Heart right ventricle (tissue), 16 donors: ENCODE measurements at regions not wholly inside any gene's neighbourhood (a gene's known extent, or its start where the extent isn't known, plus 50 kb on each side); places are given as distances from the start of the nearest gene placed in this dataset.
A peak's percentile ranks its signal among the peaks of the same experiment; 100 is the strongest.

Source experiments
- ATAC-seq, 8 donors: fragments of 200-7000 bp; cut with Tn5 transposase; one replicate each; pipeline ENCODE4 v1.9.1; 2020; ENCODE audit warnings: mild to moderate bottlenecking in 8 of 8, moderate library complexity in 8 of 8, moderate number of reproducible peaks in 1 of 8
- DNase-seq, 2 donors: peaks; one replicate each; pipeline ENCODE4 v3.0.0-alpha.2; 2020
- H3K27ac ChIP-seq, 10 donors: fragments of 200-600 bp; sonication (generic) in 2 of 10; one replicate each; pipeline versions ENCODE4 v1.5.0 to v1.8.0; 2020 to 2022; ENCODE audit warnings: mild to moderate bottlenecking in 3 of 10
- H3K27me3 ChIP-seq, 7 donors: fragments of 200-600 bp; one replicate each; pipeline ENCODE4 v1.8.0; 2021 to 2022; ENCODE audit warnings: mild to moderate bottlenecking in 2 of 7
- H3K36me3 ChIP-seq, 9 donors: fragments of 200-600 bp; sonication (generic) in 1 of 9; one replicate each; pipeline versions ENCODE4 v1.5.0 to v1.8.0; 2020 to 2022; ENCODE audit warnings: mild to moderate bottlenecking in 2 of 9
- H3K4me1 ChIP-seq, 9 donors: fragments of 200-600 bp; sonication (generic) in 1 of 9; one replicate each; pipeline versions ENCODE4 v1.5.0 to v1.8.0; 2020 to 2022; ENCODE audit warnings: mild to moderate bottlenecking in 4 of 9
- H3K4me3 ChIP-seq, 10 donors: fragments of 200-600 bp; sonication (generic) in 2 of 10; one replicate each; pipeline versions ENCODE4 v1.5.0 to v1.8.0; 2020 to 2022; ENCODE audit warnings: mild to moderate bottlenecking in 7 of 10, moderate library complexity in 2 of 10
- H3K9me3 ChIP-seq, 11 donors: fragments of 200-600 bp in 10 of 11; sonication (generic) in 2 of 11; one replicate each; pipeline versions ENCODE4 v1.5.0 to v1.8.0; 2013 to 2022; ENCODE audit warnings: mild to moderate bottlenecking in 2 of 11, control low read depth in 1 of 11, moderate library complexity in 1 of 11
- CTCF ChIP-seq, 9 donors: fragments of 200-600 bp; sonication (generic) in 2 of 9; IDR thresholded peaks; one replicate each; pipeline versions ENCODE4 v1.5.0 to v1.8.0; 2021 to 2022; ENCODE audit warnings: antibody characterized with exemption in 9 of 9, mild to moderate bottlenecking in 5 of 9, moderate library complexity in 1 of 9
- WGBS, 2 donors: extraction: QIAGEN DNeasy Blood & Tissue Kit; methylation state at CpG; one replicate each; pipeline ENCODE4 v1.1.7; 2013; ENCODE audit warnings: inconsistent platforms in 1 of 2; 5-methylcytosine and 5-hydroxymethylcytosine counted together
- intact Hi-C, 10 donors: fragments of 100-400 bp; cut with DNase I; formaldehyde crosslinking; loops; one replicate each; pipeline versions ENCODE4 v1.11.1 to v1.14.2; 2022
- donor health status: Arrhythmogenic right ventricular cardiomyopathy.
- donor health status: ischemic (EF 13 %, LVEDD 7.1; RV severe dilation, severe dysfunction).
- donor health status: healthy with polysubstance abuse.
- donor health status: DM: no; HTN: yes; CAD: no.
- donor health status: DM: no; HTN: no; CAD: no.
- donor health status: ischemic (EF 25% LVEDD 6.9; RV normal size, moderate dysfunction).
- donor health status: ischemic (EF 25% LVEDD 5.7; RV mildly dilated, moderate dysfunction).
- donor health status: healthy.
- donor health status: DM: yes; HTN: yes; CAD: no.
- donor health status: Ischemic cardiomyopathy.
- donor health status: ischemic (EF 35%, LVEDD 5.7; RV mildly dilated, moderate dysfunction).
- donor health status: nonischemic (EF 11% LVEDD 7.7; RV severe dilation, severe dysfunction).
- donor health status: DM: yes; HTN: yes; CAD: no.
- donor health status: PGD.
- donor health status: ischemic (EF 29% LVEDD 5.4; RV normal size, mild dysfunction).
- donor health status: nonischemic (EF 23%, LVEDD 6.1; RV moderate dilation, normal function).

GRCh38 chr2:240269380-240269779, 128.9 kb upstream of the OTOS start:
- DNase-seq (no peak), ATAC-seq (peak in 4 of 8 donors; percentile 4 to 59 (median 36))
- Histone ChIP-seq H3K36me3 (no peaks in the 10 kb centered on the region), H3K27me3 (peaks cover 0 to 11% (median 0%) of the 10 kb centered on the region in 7 donors), H3K4me1 (no peaks in the 10 kb centered on the region), H3K4me3 (no peak overlapping the region), H3K9me3 (peaks cover 0 to 24% (median 11%) of the 10 kb centered on the region in 11 donors), H3K27ac (no peak overlapping the region)
- 70 to 87% methylated on average over 3 of the region's 3 CpGs for WGBS, 2 donors
- intact Hi-C loops, result no loop called here
- TF ChIP-seq CTCF (IDR thresholded peaks at IDR 0.05), result no peak

- Histone ChIP-seq H3K36me3 (no peaks in the 10 kb centered on the region), H3K4me3 (no peak overlapping the region), H3K27me3 (peaks cover 0 to 11% (median 0%) of the 10 kb centered on the region in 7 donors), H3K4me1 (no peaks in the 10 kb centered on the region), H3K27ac (no peak overlapping the region), H3K9me3 (peaks cover 0 to 24% (median 11%) of the 10 kb centered on the region in 11 donors)
- no peak for DNase-seq
- intact Hi-C loops, result no loop called here
- ATAC-seq, result no peak
- 97 to 100% methylated on average over 1 of the region's 1 CpG for WGBS, 2 donors
- no peak for TF ChIP-seq CTCF (IDR thresholded peaks at IDR 0.05)
Measured at GRCh38 chr2:240269886-240270285, 129.4 kb upstream of the OTOS start.

- Histone ChIP-seq H3K4me3 (no peak overlapping the region), H3K36me3 (no peaks in the 10 kb centered on the region), H3K4me1 (peaks cover 0 to 2% (median 0%) of the 10 kb centered on the region in 9 donors), H3K9me3 (peaks cover 0 to 24% (median 11%) of the 10 kb centered on the region in 11 donors), H3K27me3 (peaks cover 0 to 14% (median 0%) of the 10 kb centered on the region in 7 donors), H3K27ac (no peak overlapping the region)
- 70 to 75% methylated on average over 4 of the region's 4 CpGs for WGBS, 2 donors
- DNase-seq (no peak), ATAC-seq (no peak)
- intact Hi-C loops, result no loop called here
- TF ChIP-seq CTCF (IDR thresholded peaks at IDR 0.05), result no peak
Measured at GRCh38 chr2:240271716-240272341, 131.4 kb upstream of the OTOS start.

- no peak for DNase-seq
- H3K4me3 ChIP-seq, result no peak overlapping the region
- H3K4me1 ChIP-seq, result peaks cover 0 to 21% (median 6%) of the 10 kb centered on the region in 9 donors
- no peak overlapping the region for H3K27ac ChIP-seq
- TF ChIP-seq CTCF (IDR thresholded peaks at IDR 0.05), result no peak
- H3K36me3 ChIP-seq, result no peaks in the 10 kb centered on the region
- 45 to 51% methylated on average over 2 of the region's 2 CpGs for WGBS, 2 donors
- no peak for ATAC-seq
- intact Hi-C loops, result no loop called here
- H3K9me3 ChIP-seq, result peaks cover 0 to 31% (median 11%) of the 10 kb centered on the region in 11 donors
- peaks cover 0 to 3% (median 0%) of the 10 kb centered on the region in 7 donors for H3K27me3 ChIP-seq
Measured at GRCh38 chr2:240275386-240275785, 134.9 kb upstream of the OTOS start.
